Activated CD8-positive, alpha-beta memory T cell treated with anti-CD3 and anti-CD28 coated beads for 1 hour (primary cell): ENCODE measurements at regions not wholly inside any gene's neighbourhood (a gene's known extent, or its start where the extent isn't known, plus 50 kb on each side); places are given as distances from the start of the nearest gene placed in this dataset.
"Not testable (repeated sequence)": the region's sequence is repeated elsewhere in the genome, so short reads cannot be mapped to it uniquely, and the experiment has no call there.

ENCODE experiments used
- DNase-seq, 2 donors: peaks; one replicate each; pipeline ENCODE4 v3.0.0-alpha.2; 2020; ENCODE audit warnings: low read depth in 1 of 2; ENCODE audit errors: extremely low read depth in 1 of 2

DNA sequence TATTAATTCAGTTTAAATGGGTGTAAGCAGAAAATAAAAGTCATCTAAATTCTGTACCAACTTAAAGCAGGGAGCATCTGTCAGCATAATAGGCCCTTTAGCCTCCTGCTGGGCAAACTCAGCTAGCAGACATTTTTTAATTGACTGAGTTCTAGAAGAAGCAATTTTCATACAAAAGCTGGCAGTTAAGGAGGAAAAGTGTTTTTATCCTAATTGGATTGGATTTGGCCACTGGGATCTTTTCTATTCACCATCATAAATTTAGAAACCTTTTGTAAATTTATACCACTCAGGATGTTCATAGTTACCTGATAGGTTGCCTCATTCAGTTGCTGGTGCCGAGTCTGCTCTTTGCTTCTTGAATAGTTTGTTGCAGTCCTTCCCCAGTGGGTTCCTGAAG lies 262.7 kb upstream of the FSIP2 start:
- no peak for DNase-seq

DNA sequence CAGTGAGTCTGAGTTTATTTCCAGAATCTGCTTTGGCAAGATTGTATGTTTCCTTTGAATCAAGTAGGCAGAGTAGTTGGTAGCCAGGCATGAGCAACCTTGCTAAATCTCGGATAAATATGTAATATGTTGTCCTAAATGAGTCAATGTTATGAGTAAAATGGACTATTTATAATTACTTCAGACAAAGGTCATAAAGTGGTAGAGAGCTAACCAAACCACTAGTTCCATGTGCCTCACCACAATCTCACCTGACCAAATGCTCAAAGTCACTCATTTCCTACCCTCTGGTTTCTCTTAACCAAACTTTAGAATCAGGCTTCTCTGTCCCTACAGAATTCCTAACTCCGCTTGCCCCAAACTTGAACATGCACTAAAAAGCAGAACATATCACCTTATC lies 261.2 kb upstream of the FSIP2 start:
- DNase-seq, result no peak

DNA sequence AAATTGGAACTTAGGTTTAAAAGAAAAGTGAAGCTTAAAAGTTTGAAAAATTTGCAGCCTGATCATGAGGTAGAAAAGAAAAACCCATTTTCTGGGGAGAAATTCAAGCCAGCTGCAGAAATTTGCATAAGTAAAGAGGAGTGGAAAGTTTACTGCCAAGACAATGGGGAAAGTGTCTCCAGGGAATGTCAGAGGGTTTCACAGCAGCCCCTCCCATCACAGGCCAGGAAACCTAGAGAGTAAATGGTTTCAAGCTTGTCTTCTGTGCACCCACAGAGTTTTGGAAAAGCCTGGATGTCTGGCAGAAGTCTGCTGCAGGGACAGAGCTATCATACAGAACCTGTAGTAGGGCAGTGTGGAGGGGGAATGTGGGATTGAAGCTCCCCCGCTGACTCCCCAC lies 254.0 kb upstream of the FSIP2 start:
- no peak for DNase-seq

DNA sequence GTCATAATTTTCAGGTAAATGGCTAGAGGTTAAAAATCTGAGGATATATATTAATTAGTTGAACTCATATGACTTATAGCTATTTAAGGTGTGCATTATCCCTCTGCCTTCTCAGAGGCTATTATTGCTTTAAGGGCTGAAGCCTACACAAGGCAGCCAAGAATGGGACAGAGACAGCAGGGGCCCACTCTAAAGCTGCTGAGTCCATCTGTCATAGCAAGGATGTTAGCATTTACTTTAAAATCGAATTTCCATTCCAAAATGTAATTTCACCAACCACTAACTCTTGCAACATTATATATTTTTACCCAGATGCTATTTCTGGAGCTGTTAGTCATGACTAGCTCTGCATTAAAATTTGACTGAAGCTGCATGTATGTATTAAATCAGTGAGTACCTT lies 236.3 kb upstream of the FSIP2 start:
- DNase-seq, result no peak

DNA sequence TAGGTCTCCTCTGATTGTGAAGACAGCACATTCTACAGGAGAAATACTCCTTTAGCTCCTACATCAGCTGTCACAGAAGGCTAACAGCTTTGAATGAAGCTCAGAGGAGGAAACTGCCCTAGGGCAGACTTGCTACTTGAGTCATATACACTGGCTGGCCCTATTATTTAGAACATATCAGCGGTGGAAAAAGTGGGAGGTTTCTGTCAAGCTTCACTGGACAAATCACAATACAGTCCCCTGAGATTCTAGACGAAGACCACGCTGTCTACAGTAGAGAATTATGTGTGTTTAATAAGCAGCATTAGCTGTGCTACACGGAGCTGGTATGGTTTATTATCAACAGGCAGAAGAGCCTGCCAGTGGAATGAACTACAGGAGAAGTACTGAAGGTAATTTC lies 230.9 kb upstream of the FSIP2 start:
- DNase-seq, result no peak

DNA sequence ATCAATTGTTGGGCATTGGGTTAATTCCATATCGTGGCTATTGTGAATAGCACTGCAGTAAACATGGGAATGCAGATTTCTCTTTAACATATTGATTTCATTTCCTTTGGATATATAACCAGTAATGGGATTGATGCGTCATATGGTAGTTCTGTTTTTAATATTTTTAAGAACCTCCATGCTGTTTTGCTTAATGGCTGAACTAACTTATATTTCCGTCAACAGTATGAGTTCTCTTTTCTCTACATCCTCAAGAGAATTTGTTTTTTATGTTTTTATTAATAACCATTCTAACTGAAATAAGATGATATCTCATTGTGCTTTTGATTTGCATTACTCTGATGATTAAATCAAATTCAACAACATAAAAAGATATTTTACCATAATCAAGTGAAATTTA lies 228.5 kb upstream of the FSIP2 start:
- DNase-seq, result no peak

DNA sequence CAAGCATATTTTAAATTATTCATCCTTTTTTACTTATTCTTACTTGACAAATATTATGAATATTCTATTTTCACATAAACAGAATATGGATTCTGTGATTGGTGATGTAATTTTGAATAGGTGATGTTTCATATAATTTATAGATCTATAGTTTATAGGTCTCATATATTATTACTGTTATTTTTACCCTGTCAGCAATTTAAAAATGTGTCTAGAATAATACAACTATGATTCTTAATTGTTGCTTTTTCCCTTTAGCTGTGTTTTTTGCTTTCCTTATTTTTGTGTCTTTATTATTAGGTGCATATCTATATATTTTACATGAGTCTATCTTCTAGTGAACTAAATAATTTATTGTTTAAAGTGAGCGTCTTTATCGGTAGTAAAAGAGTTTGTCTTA lies 226.7 kb upstream of the FSIP2 start:
- DNase-seq, result no peak

DNA sequence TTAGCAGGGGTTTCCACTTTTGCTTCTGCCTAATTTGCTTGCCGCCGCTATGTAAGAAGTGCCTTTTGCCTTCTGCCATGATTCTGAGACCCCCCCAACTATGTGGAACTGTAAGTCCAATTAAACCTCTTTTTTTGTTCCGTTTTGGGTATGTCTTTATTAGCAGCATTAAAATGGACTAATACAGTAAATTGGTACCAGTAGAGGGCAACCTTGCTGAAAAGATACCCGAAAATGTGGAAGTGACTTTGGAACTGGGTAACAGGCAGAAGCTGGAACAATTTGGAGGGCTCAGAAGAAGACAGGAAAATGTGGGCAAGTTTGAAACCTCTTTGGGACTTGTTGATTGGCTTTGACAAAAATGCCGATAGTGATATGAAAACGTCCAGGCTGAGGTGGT lies 216.1 kb upstream of the FSIP2 start:
- no peak for DNase-seq

DNA sequence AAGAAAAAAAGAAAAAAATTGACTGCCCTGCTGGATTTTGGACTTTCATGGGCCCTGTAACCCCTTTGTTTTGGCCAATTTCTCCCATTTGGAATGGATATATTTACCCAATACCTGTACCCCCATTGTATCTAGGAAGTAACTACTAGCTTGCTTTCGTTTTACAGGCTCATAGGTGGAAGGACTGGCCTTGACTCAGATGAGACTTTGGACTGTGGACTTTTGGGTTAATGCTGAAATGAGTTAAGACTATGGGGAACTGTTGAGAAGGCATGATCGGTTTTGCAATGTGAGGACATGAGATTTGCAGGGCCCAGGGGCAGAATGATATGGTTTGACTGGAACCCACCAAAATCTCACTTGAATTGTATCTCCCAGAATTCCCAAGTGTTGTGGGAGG lies 214.4 kb upstream of the FSIP2 start:
- not testable (repeated sequence) for DNase-seq

DNA sequence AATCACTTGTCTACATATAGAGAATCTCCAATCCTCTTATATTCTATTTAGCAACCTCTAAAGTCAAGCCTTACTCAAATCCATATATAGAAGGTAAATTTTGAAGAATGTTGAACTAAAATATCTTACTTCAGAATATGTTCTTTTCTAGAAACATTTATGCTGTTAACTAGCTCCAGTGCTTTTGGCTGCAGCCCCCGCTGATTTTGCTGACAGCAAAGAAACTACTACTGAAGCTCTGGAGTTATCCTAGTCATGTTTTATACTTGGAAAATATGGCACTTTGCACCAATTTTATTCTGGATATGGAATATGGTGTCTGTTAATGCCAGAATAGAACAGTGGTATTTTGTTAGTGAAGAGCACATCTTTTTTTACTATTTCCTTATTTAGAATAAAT lies 212.4 kb upstream of the FSIP2 start:
- DNase-seq, result no peak

DNA sequence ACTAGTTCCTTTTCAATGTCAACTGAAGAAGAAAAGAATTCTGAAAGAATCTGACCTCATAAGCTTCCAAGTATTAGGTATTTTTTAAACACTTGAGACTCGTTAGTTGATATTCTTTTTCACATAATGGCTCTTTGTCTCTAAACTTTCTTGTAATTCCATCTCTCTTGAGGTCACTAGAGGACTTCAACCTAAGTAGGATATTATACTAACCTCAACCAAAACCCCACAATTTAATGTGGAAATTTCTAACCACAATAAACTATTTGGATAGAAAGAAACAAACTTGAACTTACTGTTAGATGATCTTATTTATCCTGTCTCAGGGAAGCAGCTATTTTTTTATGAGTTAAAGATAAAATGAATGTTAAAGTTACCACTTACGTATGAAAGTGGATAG lies 206.9 kb upstream of the FSIP2 start:
- DNase-seq, result no peak

DNA sequence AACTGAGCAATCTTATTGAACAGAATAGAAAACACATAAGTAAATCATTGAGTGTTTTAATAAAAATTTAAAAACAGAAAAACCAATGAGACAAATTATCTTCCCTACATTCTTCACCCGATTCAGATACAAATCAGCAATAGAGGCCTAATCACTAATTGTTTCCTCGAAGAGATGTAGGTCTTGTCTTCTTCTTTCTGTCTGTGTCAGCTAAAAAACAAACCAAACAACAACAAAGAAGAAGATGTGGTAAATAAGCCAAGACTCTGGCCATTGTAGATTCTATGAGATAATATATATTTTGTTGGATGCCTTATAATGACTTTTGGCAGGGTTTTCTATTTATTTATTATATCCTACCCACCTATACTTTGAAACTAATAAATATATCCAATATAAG lies 200.9 kb upstream of the FSIP2 start:
- DNase-seq, result no peak

DNA sequence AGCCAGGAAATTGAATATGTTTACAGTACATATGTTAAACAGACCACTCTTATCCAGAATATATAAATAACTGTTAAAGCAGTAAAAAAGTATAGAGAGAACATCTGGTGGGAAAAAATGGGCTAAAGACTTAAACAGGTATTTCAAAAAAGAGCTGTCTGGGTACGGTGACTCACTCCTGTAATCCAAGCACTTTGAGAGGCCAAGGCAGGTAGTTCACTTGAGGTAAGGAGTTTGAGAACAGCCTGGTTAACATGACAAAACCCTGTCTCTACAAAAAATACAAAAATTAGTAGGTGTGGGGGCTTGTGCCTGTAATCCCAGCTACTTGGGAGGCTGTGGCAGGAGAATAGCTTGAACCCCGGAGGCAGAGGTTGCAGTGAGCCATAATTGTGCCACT lies 171.4 kb upstream of the FSIP2 start:
- no peak for DNase-seq

DNA sequence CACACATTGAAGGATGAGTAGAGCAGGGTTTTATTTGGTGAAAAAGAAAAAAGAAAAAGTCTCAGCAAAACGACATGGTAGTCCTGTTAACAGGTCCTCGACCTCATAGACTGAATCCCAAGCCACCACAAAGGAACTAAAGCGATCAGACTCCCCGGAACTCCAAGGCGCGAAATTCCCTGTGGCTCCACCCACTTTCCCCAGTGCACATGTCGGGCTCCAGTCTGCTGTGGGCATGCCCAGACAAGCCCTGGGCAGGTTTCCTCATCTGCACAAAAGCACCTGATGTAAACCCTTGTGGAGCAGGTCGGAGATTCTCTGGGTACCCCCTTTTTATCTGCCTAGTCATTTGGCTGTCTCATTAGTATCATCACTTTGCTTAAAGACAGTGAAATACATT lies 170.7 kb upstream of the FSIP2 start:
- DNase-seq, result no peak

DNA sequence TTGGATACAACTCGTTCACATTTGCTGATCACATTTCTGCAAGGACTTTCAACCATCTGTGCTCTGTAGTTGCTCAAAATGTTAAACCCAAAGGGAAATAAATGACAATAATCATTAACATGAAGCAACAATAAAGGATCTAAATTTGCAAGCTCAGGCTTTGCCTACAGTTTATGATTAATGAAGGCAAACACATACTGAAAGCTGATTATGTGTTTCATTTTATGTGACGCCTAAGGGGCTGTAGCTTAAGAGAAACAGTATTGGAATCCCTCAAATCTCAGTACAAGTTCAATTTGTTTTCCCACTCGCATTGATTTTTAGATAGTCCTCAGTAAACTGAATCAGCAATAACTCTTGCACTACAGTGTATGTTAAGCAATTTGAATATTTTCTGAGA lies 160.3 kb upstream of the FSIP2 start:
- no peak for DNase-seq

DNA sequence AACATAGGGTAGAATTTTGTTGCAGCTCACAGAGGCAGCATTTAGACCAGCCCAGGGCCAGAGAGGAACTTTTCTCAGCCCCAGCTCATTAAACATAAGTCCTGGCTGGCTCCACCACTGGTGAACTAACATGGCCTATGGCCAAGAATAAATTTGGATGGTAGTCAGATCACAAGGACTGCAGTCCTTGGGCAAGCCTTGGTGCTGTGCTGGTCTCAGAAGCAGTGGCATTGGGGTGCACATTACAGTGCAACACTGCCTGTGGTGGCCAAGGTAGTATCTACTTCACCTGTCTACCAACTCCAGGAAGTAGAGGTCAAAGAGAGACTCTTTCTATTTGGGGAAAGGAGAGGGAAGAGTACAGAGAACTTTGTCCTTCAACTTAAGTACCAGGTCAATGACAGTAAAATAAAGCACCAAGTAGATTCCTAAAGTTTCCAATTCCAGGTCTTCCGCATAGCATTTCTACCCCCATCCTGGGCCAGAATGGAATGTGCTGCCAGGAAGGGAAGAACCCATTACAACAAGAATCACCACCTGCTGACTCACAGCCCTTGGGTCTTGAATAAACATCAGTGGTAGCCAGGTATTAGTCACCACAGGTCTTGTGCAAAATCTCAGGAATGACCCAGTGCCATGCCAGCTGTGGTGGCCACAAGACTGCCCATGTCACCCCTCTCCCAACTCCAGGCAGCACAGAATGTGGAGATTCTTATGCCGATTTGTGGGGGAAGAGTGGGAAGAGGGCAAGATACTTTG lies 155.4 kb upstream of the FSIP2 start:
- DNase-seq, result no peak

DNA sequence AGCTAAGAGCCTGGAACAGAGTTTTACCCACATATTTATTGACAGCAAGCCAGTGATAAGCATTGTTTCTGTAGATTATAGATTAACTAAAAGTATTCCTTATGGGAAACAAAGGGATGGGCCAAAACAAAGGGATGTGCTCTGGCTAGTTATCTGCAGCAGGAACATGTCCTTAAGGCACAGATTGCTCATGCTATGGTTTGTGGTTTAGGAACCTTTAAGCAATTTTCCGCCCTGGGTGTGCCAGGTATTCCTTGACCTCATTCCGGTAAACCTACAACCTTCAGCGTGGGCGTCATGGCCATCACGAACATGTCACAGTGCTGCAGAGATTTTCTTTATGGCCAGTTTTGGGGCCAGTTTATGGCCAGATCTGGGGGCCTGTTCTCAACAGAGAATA lies 153.4 kb upstream of the FSIP2 start:
- not testable (repeated sequence) for DNase-seq

DNA sequence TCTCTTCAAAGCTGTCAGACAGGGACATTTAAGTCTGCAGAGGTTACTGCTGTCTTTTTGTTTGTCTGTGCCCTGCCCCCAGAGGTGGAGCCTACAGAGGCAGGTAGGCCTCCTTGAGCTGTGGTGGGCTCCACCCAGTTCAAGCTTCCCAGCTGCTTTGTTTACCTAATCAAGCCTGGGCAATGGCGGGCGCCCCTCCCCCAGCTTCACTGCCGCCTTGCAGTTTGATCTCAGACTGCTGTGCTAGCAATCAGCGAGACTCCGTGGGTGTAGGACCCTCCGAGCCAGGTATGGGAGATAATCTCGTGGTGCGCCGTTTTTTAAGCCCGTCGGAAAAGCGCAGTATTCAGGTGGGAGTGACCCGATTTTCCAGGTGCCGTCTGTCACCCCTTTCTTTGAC lies 147.3 kb upstream of the FSIP2 start:
- not testable (repeated sequence) for DNase-seq

DNA sequence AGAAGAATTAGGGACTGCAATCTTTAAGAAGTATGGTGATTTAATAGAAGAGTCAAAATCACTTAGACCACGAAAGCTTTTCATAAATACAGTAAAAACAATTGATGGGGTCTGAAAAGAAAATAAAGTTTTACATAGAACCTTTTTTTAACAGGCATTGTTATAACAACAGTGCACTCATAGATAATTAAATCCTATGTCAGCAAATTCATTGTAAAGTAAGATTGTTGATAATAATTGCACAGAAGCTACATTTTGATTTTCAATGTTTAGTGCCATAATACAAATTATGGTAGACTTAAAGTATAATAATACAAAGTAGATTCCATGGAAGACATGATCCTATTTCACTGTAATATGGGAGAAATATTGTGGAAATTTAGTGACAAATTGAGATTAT lies 130.7 kb upstream of the FSIP2 start:
- DNase-seq, result no peak

DNA sequence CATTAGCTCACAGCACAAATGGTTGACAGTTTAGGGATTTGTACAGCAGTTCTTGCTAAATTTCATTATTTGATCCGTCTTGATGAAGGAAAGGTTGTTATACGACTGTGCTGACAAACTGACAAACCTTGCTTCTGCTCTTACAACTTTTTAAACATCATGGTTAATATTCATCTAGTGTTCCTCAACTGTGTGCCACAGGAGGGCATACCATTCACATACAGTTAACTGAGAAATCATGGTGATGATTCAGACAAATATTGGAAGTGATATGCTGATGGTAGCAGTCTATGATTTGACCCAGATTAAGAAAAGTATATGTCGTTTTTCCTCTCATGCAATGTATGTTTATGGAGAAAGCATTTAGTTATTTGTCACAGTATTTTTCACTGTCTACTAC lies 129.8 kb upstream of the FSIP2 start:
- no peak for DNase-seq

DNA sequence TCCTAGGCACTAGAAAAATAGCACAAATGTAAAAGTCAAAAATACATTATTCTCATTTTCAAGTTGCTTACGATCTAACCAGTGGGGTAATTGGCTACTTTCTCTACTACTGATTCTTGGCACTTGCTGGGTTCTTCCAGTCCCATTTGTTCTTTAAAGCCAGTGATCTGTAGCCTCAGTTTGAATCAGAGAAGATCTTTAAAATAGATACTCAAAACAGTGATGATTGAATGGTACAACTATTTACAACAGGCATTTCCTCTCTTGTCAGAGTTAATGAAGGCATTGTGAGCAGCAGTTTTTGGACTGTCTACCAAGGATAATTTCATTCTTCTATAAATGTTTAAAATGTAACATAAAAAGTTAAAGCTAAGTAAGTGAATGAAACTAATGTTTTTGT lies 128.3 kb upstream of the FSIP2 start:
- DNase-seq, result no peak

DNA sequence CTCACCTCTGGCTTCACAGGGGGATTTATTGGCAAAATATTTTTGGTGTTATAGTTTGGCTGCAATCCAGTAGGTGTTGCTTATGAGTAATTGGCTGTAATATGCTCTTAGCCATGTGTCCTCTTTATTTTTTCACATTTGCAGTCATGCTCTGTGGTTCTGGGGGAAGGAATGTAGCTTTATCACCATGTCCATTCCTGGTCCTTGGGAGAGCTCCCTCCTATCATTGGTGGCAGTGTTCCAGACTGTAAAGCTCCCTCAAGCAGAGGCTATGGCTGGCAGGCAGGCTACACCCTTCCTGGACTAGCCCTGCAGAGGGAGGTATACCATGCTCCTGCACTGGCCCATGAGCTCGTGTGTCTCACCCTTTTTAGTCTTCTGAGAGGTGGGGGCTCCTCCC lies 120.0 kb upstream of the FSIP2 start:
- DNase-seq, result no peak

DNA sequence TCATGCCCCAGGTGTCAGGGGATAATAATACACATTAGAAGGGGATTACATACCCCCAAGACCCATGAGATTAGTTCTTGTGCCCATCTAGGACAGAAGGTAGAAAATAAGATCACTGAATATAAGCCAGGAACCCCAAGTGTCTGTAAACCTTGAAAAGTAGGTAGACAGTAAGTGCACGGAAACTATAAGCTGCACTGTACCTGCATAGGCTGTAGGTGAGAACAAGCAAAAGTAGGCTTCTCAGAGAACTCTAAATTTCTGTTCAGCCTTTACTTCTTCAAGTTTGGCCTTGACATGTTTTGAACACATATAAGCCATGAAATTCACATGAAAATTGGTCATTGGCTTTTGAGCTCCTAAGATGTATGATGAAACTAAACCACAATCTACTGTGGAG lies 113.0 kb upstream of the FSIP2 start:
- no peak for DNase-seq
